ENCODE measurements at regions not wholly inside any gene's neighbourhood (a gene's known extent, or its start where the extent isn't known, plus 50 kb on each side); places are given as distances from the start of the nearest gene placed in this dataset.

DNA sequence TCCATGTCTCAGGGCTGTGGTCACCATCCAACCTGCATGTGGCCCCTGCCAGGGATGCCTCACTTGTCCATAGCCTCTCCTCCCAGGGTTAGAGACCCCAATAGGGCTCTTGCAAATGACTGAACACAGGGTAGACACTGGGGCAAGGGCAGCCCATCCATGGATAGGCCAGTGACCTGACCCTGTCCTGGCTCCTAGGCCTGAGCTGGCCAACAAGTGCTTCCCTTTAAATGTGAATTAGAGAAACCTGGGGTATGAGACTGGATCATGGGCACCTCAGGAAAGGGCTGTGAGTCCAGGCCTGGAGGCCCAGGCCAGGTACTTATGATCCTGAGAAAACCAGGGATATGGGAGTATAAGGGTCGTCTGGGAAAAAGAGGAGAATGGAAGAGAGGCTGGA is 64.5 kb downstream of the COPS8 start:
- no peak for TF ChIP-seq EZH2 (IDR thresholded peaks at IDR 0.05)
- no peak for TF ChIP-seq POLR2AphosphoS5 (IDR thresholded peaks at IDR 0.05; ENCODE audit: borderline replicate concordance, low read depth, low read length)
- no peak for TF ChIP-seq FOXP2 (optimal IDR thresholded peaks at IDR 0.05; ENCODE audit: control extremely low read depth, extremely low read length, insufficient read depth)

Measured in SK-N-MC (cell line).